SK-N-MC (cell line): ENCODE measurements at regions not wholly inside any gene's neighbourhood (a gene's known extent, or its start where the extent isn't known, plus 50 kb on each side); places are given as distances from the start of the nearest gene placed in this dataset.

Source experiments
- EZH2 ChIP-seq: fragments of 200-600 bp; sonication (generic); IDR thresholded peaks from one replicate; pipeline ENCODE4 v1.6.1; 2017; ENCODE audit warnings: antibody characterized with exemption
- FOXP2 ChIP-seq: optimal IDR thresholded peaks from 2 replicates; pipeline ENCODE3; 2011; ENCODE audit warnings: mild to moderate bottlenecking, moderate library complexity; ENCODE audit not compliant: insufficient read depth; ENCODE audit errors: extremely low read length, control extremely low read depth
- POLR2AphosphoS5 ChIP-seq: IDR thresholded peaks from 2 replicates; pipeline ENCODE4 v1.6.1; 2012; ENCODE audit warnings: mild to moderate bottlenecking, low read depth, low read length, borderline replicate concordance

DNA sequence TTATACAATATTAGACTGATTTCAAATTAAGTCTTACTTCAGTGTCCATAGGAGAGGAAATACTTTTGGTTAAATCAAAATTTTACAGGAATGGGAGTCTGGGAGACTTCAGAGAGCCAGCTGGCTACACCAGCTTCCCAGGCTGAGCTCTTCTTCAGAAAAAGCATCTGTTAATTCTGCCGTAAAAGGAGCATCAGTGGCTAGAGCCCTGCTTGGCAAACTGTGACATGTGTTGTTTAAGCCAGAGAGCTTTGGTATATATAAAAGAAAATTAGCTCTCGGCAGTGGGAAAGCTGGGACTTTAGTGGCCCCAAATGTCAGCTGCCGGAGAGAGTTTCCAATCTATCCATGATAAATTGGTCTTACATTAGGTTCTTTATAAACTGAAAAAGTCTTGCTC lies 378.8 kb upstream of the TUSC1 start:
- TF ChIP-seq EZH2, result no peak
- no peak for TF ChIP-seq POLR2AphosphoS5
- TF ChIP-seq FOXP2, result no peak
